Transverse colon (tissue), 4 donors: ENCODE measurements at regions not wholly inside any gene's neighbourhood (a gene's known extent, or its start where the extent isn't known, plus 50 kb on each side); places are given as distances from the start of the nearest gene placed in this dataset.

Source experiments
- CTCF ChIP-seq, 5 experiments: fragments of 200-600 bp in 3 of 5; fragments of 450-650 bp in 2 of 5; sonication (generic) in 3 of 5; IDR thresholded peaks; 1 replicate in 2 of 5; 2 replicates in 3 of 5; pipeline ENCODE4 v1.5.1; 2016 to 2017; ENCODE audit warnings: antibody characterized with exemption in 5 of 5, inconsistent platforms in 3 of 5, mild to moderate bottlenecking in 2 of 5, moderate library complexity in 1 of 5
- POLR2AphosphoS5 ChIP-seq, 3 donors: sonication (generic); formaldehyde crosslinking; IDR thresholded peaks; one replicate each; pipeline ENCODE4 v1.6.1; 2016; ENCODE audit warnings: antibody characterized with exemption in 3 of 3

GRCh38 chr16:66308096-66308495 is 58.4 kb upstream of the CDH5 start:
- no peak for TF ChIP-seq POLR2AphosphoS5 (IDR thresholded peaks at IDR 0.05)
- TF ChIP-seq CTCF (IDR thresholded peaks at IDR 0.05): no peak
